Kidney (tissue), 13 donors: ENCODE measurements at regions not wholly inside any gene's neighbourhood (a gene's known extent, or its start where the extent isn't known, plus 50 kb on each side); places are given as distances from the start of the nearest gene placed in this dataset.

Experiments
- DNase-seq, 5 donors: peaks; one replicate each; pipeline ENCODE4 v3.0.0-alpha.2; 2013 to 2020
- FAIRE-seq: peaks from 2 replicates; lab custom pipeline; 2012; peaks lifted over from hg19 to GRCh38; lab: Jason Lieb, UNC
- H3K27ac ChIP-seq, 2 donors: one replicate each; pipeline ENCODE4 v1.7.0; 2013; ENCODE audit warnings: low read depth in 2 of 2, low read length in 2 of 2, inconsistent platforms in 1 of 2
- H3K27me3 ChIP-seq: one replicate; pipeline ENCODE4 v1.7.1; 2013; ENCODE audit warnings: low read length, inconsistent platforms; ENCODE audit not compliant: control insufficient read depth, insufficient read depth
- H3K36me3 ChIP-seq, 3 donors: one replicate each; pipeline versions ENCODE4 v1.7.0 to v1.7.1; 2013; ENCODE audit warnings: low read length in 3 of 3, control low read depth in 1 of 3, inconsistent platforms in 1 of 3; ENCODE audit not compliant: insufficient read depth in 3 of 3, control insufficient read depth in 2 of 3
- H3K4me1 ChIP-seq, 3 donors: one replicate each; pipeline versions ENCODE4 v1.7.0 to v1.7.1; 2013; ENCODE audit warnings: low read length in 3 of 3, inconsistent platforms in 1 of 3, low read depth in 1 of 3; ENCODE audit not compliant: control insufficient read depth in 2 of 3, insufficient read depth in 2 of 3
- H3K4me3 ChIP-seq, 3 donors: one replicate each; pipeline versions ENCODE4 v1.7.0 to v1.8.1; 2013; ENCODE audit warnings: low read length in 3 of 3, control low read depth in 1 of 3, inconsistent platforms in 1 of 3
- H3K9ac ChIP-seq, 3 donors: one replicate each; pipeline versions ENCODE4 v1.7.0 to v1.7.1; 2013; ENCODE audit warnings: low read length in 3 of 3, control low read depth in 1 of 3, inconsistent platforms in 1 of 3
- H3K9me3 ChIP-seq, 3 donors: one replicate each; pipeline versions ENCODE4 v1.7.0 to v1.7.1; 2013; ENCODE audit warnings: low read length in 3 of 3, control low read depth in 1 of 3, inconsistent platforms in 1 of 3; ENCODE audit not compliant: control insufficient read depth in 2 of 3, insufficient read depth in 1 of 3
- intact Hi-C: fragments of 100-400 bp; cut with DNase I; formaldehyde crosslinking; loops from one replicate; pipeline ENCODE4 v1.11.1; 2022
- TF ChIP-seq, protein P1 (sequence below): IDR thresholded peaks from 3 replicates; pipeline ENCODE4 v1.5.1; 2012; ENCODE audit warnings: mild to moderate bottlenecking, moderate library complexity, borderline replicate concordance; ENCODE audit not compliant: insufficient read depth; ENCODE audit errors: extremely low read depth
- donor health status: control.
- donor health status: control.
- donor health status: control.
- donor health status: control.
- donor health status: control.
- donor health status: DM: yes; HTN: yes; CAD: no.
- donor health status: Normal renal cell carcinoma (clear cell type).

DNA sequence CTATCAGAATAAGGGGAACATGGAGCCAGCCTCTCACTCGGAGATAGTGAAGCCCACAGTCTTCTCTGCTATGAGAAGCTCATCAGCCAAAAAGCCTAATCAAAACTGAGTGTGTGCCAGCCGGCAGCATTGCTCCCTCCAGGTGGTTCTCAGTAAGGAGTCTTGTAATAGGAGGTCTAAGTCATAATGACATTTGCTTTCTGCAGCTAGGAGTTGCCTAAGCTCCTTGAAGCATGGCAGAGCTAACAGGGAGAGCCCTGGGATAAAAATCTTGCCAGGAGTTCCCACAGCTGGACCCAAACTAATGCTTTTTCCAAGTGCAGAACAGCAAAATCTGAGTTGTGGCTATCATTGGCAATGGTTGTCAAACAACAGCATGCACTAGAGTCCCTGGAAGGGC is 245.2 kb downstream of the SPATA18 start:
- H3K9ac ChIP-seq: no peak overlapping the region
- H3K4me3 ChIP-seq: no peak overlapping the region
- intact Hi-C loops: no loop called here
- H3K27me3 ChIP-seq: no peaks in the 10 kb centered on the region
- TF ChIP-seq, protein P1, sequence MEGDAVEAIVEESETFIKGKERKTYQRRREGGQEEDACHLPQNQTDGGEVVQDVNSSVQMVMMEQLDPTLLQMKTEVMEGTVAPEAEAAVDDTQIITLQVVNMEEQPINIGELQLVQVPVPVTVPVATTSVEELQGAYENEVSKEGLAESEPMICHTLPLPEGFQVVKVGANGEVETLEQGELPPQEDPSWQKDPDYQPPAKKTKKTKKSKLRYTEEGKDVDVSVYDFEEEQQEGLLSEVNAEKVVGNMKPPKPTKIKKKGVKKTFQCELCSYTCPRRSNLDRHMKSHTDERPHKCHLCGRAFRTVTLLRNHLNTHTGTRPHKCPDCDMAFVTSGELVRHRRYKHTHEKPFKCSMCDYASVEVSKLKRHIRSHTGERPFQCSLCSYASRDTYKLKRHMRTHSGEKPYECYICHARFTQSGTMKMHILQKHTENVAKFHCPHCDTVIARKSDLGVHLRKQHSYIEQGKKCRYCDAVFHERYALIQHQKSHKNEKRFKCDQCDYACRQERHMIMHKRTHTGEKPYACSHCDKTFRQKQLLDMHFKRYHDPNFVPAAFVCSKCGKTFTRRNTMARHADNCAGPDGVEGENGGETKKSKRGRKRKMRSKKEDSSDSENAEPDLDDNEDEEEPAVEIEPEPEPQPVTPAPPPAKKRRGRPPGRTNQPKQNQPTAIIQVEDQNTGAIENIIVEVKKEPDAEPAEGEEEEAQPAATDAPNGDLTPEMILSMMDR: no peak
- H3K4me1 ChIP-seq: no peaks in the 10 kb centered on the region
- no peaks in the 10 kb centered on the region for H3K9me3 ChIP-seq
- DNase-seq (no peak), FAIRE-seq (no peak)
- H3K27ac ChIP-seq: no peak overlapping the region
- no peaks in the 10 kb centered on the region for H3K36me3 ChIP-seq

DNA sequence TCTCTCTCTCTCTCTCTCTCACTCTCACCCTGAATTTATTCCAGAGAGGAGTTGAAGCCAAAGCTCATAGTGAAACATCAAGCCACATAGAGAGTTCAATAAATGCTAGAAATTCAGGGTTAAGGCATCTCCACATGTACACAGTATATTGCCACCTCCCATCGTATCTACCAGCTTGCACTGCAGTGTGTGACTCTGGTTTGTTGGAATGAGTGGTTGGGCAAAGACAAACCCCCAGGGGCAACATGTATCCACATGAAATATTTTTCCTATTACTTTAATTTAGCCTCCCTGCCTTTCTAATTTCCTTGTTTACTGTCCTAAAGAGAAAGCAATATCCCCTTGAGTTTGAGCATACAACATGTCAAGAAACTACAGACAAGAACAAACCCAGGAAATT is 247.3 kb downstream of the SPATA18 start:
- TF ChIP-seq, protein P1: no peak
- Histone ChIP-seq H3K9me3 (no peaks in the 10 kb centered on the region), H3K9ac (no peak overlapping the region), H3K4me3 (no peak overlapping the region), H3K27ac (no peak overlapping the region), H3K36me3 (no peaks in the 10 kb centered on the region), H3K27me3 (no peaks in the 10 kb centered on the region), H3K4me1 (no peaks in the 10 kb centered on the region)
- FAIRE-seq (no peak), DNase-seq (no peak)
- intact Hi-C loops: no loop called here

DNA sequence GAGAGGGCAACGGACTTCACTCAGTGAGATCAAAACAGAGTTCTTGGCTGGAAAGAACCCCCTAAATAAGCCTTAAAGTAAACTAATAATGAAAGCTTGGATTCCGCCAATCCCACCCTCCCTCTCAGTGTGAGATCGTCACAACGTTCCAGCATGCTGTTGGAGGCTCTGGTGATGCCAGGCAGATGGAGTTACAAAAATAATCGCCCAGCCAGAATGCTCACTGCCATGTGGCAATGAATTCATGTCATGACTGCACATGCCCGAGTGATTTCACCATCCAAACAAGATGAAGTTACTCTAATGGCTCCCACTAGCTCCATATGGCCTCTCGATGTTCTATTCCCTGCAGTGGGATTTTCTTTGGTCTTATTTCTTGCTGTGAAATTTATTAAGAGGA is 248.0 kb downstream of the SPATA18 start:
- DNase-seq: no peak
- no peak overlapping the region for H3K9ac ChIP-seq
- TF ChIP-seq, protein P1: no peak

DNA sequence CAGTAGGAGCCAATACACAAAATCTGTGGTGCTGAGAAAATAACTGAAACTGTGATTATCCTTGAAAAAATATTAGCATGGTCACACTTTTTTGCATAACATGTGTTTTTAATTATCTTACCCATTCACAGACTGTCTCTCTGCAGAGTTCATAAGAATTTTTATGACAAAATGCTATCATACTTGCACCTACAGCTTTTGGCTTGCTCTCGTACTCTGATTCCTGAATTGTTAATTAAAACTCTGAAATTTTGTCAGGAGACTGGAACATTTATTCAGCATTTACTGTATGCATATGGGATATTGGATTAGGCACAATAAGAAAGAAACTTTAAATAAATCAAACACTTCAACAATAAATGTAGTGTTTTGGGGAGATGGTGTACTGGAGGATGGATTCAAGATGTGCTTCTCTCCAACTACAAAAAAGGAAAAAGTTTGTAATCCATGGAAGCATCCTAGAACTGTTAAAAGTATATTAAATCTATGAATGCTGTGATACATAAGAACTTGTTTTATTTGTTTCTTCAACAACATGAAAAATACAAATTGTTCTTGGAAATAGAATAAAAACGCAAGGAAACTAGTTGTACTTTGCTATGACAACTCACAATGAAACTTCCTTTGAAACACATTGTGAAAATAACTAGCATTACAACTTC is 260.5 kb downstream of the SPATA18 start:
- Histone ChIP-seq H3K4me3 (no peak overlapping the region), H3K4me1 (no peaks in the 10 kb centered on the region), H3K9ac (no peak overlapping the region), H3K36me3 (no peaks in the 10 kb centered on the region), H3K9me3 (peaks cover 0 to 5% (median 0%) of the 10 kb centered on the region in 3 donors), H3K27me3 (no peaks in the 10 kb centered on the region), H3K27ac (no peak overlapping the region)
- intact Hi-C loops: no loop called here
- DNase-seq (no peak), FAIRE-seq (no peak)
- TF ChIP-seq, protein P1: no peak

More for the DNA sequence above, 248.0 kb downstream of the SPATA18 start:
- no peak overlapping the region for H3K4me3 ChIP-seq
- H3K27ac ChIP-seq: no peak overlapping the region
- H3K4me1 ChIP-seq: no peaks in the 10 kb centered on the region
- H3K36me3 ChIP-seq: no peaks in the 10 kb centered on the region
- intact Hi-C loops: no loop called here
- H3K9me3 ChIP-seq: no peaks in the 10 kb centered on the region
- FAIRE-seq: no peak
- no peaks in the 10 kb centered on the region for H3K27me3 ChIP-seq
